H1 (cell line): ENCODE measurements at regions not wholly inside any gene's neighbourhood (a gene's known extent, or its start where the extent isn't known, plus 50 kb on each side); places are given as distances from the start of the nearest gene placed in this dataset.
"Not testable (repeated sequence)": the region's sequence is repeated elsewhere in the genome, so short reads cannot be mapped to it uniquely, and the experiment has no call there.

Experiments used
- CTCF ChIP-seq, 3 experiments: IDR thresholded peaks; 1 replicate in 2 of 3; 2 replicates in 1 of 3; pipeline versions ENCODE4 v1.5.1 to v1.6.1; 2011; ENCODE audit warnings: low read length in 3 of 3, mild to moderate bottlenecking in 3 of 3, inconsistent platforms in 2 of 3, low read depth in 1 of 3, moderate library complexity in 1 of 3; ENCODE audit not compliant: insufficient read depth in 1 of 3; ENCODE audit errors: control extremely low read depth in 1 of 3
- MAX ChIP-seq: IDR thresholded peaks from 2 replicates; pipeline ENCODE4 v1.6.1; 2012; ENCODE audit warnings: inconsistent platforms
- POLR2A ChIP-seq, 2 experiments: IDR thresholded peaks; 1 replicate in 1 of 2; 2 replicates in 1 of 2; pipeline ENCODE4 v1.6.1; 2011; ENCODE audit warnings: low read depth in 2 of 2, low read length in 2 of 2, mild to moderate bottlenecking in 2 of 2; ENCODE audit errors: control extremely low read depth in 1 of 2
- POLR2AphosphoS5 ChIP-seq: IDR thresholded peaks from 2 replicates; pipeline ENCODE4 v1.6.1; 2011; ENCODE audit warnings: low read depth, low read length
- RXRA ChIP-seq: IDR thresholded peaks from 2 replicates; pipeline ENCODE4 v1.6.1; 2011; ENCODE audit warnings: low read depth, mild to moderate bottlenecking, low read length, moderate library complexity; ENCODE audit not compliant: insufficient read depth
- YY1 ChIP-seq: IDR thresholded peaks from 2 replicates; pipeline ENCODE4 v1.6.1; 2011; ENCODE audit warnings: low read depth, mild to moderate bottlenecking, low read length

- not testable (repeated sequence) for TF ChIP-seq YY1; CTCF (IDR thresholded peaks at IDR 0.05; ENCODE audit: control extremely low read depth in 1 of 3, insufficient read depth in 1 of 3, low read depth in 1 of 3, low read length in 3 of 3); POLR2A (IDR thresholded peaks at IDR 0.05; ENCODE audit: control extremely low read depth in 1 of 2, low read depth in 2 of 2, low read length in 2 of 2); POLR2AphosphoS5; RXRA; MAX
Observed at GRCh38 chr7:137103526-137103925, 235.1 kb downstream of the CHRM2 start.
